Tongue (tissue), 1 donor: ENCODE measurements at regions not wholly inside any gene's neighbourhood (a gene's known extent, or its start where the extent isn't known, plus 50 kb on each side); places are given as distances from the start of the nearest gene placed in this dataset.

Experiments
- DNase-seq: peaks from one replicate; pipeline ENCODE4 v3.0.0-alpha.2; 2015

DNA sequence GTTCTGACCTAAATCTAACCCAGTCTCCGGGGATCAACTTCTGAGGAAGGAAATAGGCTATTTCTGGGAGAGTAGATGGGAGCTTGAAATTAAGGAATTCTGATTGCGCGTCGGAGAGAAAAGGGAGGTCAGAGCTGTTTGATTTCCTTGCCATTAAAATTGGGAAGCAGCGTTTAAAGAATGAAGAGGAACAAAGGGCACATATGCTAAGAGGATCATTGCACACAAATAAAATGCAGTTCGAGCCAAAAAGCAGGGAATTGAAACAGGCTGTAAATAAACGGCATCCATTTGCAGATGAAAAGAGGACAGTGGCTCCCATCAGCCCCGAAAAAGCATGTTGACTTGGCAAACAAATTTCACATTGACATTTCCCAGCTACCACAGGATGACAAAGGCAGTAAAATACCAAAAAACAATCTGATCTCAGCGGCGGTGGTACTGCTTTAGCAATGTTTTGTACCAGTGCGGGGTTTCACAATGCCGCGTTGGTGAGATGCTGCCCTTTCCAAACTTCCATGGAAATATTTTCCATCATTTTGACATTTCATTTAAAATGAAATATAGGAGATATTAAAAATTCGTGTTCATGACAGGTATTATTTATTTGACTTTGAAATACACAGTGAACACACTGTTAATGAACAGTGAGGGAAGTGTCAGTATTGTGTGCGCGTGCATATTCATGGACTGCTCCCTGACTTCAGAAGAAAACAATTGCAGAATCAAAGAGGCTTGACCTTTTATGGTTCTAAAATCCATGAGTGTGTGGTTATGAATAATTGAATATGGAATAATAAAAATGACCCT lies 108.8 kb downstream of the SQOR start:
- DNase-seq: peak; percentile 33

GRCh38 chr15:45744236-45744589 lies 109.4 kb downstream of the SQOR start:
- DNase-seq: no peak

- DNase-seq: no peak
These were observed 112.6 kb downstream of the SQOR start for GRCh38 chr15:45747426-45747825.

DNA sequence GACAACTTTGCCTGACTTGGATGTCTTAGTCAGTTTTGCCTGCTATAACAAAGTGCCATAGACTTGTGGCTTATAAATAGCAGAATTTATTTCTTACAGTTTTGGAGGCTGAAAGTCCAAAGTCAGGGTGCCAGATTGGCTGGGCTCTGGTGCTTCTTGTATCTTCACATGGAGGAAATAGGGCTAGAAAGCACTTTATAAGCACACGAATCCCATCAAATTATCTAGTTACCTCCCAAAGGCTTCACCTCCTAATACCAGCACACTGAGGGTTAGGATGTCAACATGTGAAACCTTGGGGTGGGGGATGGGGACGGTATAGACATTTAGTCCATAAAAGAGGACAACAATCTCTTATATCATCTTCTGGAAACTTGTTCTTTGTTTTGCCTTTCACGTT lies 116.8 kb downstream of the SQOR start:
- no peak for DNase-seq

GRCh38 chr15:45759936-45760335 lies 125.1 kb downstream of the SQOR start:
- DNase-seq: no peak

DNA sequence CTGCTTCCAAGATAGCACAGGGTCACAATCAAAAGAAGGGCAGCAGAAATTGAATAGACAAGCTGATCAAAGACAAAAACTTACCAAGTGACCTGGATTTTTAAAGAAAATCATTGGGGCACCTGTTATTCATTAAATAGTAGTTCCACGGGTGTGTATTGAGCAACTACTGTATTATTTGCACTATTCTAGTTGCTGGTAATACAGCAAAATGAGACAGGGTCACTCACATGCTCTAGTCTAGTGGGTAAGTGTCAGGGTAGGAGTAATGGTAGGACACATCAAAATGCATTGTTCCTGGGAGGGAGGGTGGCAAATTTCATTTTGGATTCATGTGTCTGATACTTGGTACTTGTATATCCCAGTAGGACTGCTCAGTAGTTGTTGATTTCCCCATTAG lies 127.9 kb downstream of the SQOR start:
- no peak for DNase-seq

GRCh38 chr15:45763170-45763869 lies 128.5 kb downstream of the SQOR start:
- DNase-seq: no peak

DNA sequence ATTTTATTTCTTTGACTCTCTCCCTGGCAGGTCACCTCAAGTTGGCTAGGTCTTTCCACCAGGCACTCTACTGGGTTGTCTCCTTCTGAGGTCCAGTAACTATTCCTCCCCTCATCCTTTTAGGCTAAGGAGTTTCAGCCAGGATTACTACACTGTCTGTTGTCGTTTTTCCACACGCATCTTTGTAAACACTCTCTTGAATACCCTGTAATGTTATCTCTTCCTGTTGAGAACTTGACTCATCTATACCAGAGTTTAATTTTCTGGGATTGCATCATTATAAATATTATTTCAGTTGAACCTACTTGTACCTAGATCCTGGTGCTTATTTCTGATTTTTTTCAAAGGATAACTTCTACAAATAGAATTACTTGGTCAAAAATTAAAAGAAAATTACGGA lies 138.3 kb downstream of the SQOR start:
- DNase-seq: no peak

GRCh38 chr15:45776772-45777171 lies 141.9 kb downstream of the SQOR start:
- peak; percentile 35 for DNase-seq

DNA sequence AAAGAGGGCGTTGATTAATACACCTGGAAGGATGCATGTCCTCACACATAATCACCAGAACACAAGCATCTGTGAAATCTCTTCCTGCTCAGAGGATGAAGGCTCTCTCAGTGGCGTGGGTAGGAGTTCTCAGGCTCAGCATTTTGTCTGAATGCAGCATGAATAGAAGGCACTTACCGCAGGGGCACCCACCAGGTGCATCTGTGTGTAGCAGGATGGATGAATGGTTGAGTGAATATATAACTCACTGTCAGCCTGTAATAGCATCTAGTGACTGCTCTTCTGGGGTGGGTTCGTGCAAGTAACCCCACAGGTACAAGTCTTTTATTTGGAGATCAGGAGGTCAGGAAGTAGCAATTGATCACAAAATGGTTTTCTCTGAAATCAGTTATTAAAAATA lies 143.0 kb downstream of the SQOR start:
- DNase-seq: no peak

- DNase-seq: no peak
These were observed 145.5 kb downstream of the SQOR start for GRCh38 chr15:45780352-45780751.

DNA sequence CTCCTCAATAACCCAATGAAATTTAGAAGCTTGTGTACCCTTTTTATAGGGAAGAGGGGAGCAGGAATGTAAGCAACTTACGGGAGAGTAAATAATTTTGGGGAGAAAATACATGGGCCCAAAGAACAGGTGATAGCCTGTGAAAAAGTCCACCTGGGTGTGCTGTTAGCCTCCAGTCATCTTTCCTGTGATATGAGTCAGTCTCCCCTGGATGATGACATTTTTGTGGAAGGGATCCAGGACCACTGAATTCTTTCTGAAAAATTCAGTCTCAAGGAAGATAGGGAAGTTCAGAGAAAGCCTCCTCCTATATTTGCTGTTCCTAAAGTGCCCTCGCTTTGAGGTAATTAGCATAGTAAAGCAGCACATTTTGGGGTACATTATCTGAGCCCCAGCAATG lies 149.8 kb downstream of the SQOR start:
- DNase-seq: no peak

- no peak for DNase-seq
These were observed 151.1 kb downstream of the SQOR start for GRCh38 chr15:45785897-45786296.

DNA sequence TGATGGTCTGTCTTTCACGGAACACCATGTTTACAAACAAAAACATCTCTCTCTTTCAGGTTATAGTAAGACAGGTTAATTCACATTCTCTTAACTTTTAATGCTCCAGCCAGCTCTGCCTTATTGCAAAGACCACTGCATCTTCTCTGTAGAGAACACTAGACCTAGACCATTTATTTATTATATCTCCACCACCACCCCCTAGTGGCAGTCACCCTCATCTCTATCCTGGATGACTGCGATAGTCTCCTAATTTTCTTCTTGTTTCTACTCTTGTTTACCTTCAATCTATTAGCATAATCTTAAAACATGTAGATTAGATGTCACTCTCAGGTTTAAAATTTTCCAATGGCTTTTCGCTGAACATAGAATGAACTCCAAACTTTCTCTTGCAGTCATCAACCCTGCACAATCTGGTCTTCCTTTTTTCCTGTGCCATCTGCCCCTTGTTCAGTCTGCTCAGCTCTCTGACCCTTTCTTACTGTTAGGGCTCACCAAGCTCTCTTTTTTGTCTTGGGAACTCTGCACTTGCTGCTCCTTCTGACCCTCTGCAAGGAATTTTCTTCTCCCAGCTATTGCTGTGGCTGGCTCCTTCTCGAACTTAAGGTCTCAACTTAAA lies 155.6 kb downstream of the SQOR start:
- DNase-seq: peak; percentile 43

- DNase-seq: no peak
These were observed 159.5 kb downstream of the SQOR start for GRCh38 chr15:45794304-45794703.

- DNase-seq: peak; percentile 93
These were observed 160.0 kb downstream of the SQOR start for GRCh38 chr15:45794712-45795439.

DNA sequence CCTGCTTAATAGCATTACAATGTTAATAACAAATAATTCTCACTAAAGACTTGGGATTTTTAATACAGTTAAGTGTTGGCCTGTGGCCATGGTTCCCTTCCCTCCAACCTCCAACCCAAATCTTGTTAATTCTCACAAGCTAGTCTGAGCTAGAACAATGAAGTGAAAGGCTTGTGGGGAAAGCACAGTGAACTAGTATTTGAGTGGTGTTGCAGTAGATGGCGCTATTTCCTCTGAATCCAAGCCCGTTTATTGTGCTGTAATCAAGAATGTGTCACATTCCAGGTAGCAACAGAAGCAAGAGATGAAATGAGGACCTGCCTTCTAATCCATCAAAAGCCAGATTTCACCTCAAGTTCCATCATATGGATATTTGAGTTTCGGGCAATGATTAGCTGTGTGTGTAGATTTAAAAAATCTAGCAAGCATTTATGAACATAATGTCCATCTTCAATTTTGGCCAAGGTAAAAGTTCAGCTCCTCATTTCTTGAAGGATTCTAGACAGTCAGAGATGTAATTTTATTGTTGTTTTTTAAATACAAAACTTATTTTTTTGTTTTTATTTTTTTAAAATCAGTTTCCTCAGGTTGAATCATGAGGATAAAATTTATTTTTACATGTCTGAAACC lies 160.7 kb downstream of the SQOR start:
- peak; percentile 91 for DNase-seq

GRCh38 chr15:45796433-45796832 lies 161.6 kb downstream of the SQOR start:
- no peak for DNase-seq

GRCh38 chr15:45799508-45799907 lies 164.7 kb downstream of the SQOR start:
- no peak for DNase-seq

GRCh38 chr15:45801543-45801942 lies 166.7 kb downstream of the SQOR start:
- no peak for DNase-seq

- DNase-seq: no peak
These were observed 167.3 kb downstream of the SQOR start for GRCh38 chr15:45802140-45802539.

GRCh38 chr15:45804028-45804427 lies 169.2 kb downstream of the SQOR start:
- DNase-seq: no peak
